Stimulated activated CD4-positive, alpha-beta T cell treated with anti-CD3 and anti-CD28 coated beads, Interleukin-1b, Interleukin-23, amount 100 ng/mL, for 24 hours (primary cell): ENCODE measurements at regions not wholly inside any gene's neighbourhood (a gene's known extent, or its start where the extent isn't known, plus 50 kb on each side); places are given as distances from the start of the nearest gene placed in this dataset.

Experiments used
- DNase-seq, 4 experiments: peaks; one replicate each; pipeline ENCODE4 v3.0.0-alpha.2; 2020; ENCODE audit warnings: low read depth in 4 of 4, low spot score in 1 of 4

GRCh38 chr11:33646629-33647028, 54.0 kb downstream of the C11orf91 start:
- no peak for DNase-seq

- DNase-seq: no peak
These were observed 54.5 kb downstream of the C11orf91 start for GRCh38 chr11:33646168-33646567.

- DNase-seq: no peak
These were observed 54.9 kb downstream of the C11orf91 start for GRCh38 chr11:33645686-33646085.

DNA sequence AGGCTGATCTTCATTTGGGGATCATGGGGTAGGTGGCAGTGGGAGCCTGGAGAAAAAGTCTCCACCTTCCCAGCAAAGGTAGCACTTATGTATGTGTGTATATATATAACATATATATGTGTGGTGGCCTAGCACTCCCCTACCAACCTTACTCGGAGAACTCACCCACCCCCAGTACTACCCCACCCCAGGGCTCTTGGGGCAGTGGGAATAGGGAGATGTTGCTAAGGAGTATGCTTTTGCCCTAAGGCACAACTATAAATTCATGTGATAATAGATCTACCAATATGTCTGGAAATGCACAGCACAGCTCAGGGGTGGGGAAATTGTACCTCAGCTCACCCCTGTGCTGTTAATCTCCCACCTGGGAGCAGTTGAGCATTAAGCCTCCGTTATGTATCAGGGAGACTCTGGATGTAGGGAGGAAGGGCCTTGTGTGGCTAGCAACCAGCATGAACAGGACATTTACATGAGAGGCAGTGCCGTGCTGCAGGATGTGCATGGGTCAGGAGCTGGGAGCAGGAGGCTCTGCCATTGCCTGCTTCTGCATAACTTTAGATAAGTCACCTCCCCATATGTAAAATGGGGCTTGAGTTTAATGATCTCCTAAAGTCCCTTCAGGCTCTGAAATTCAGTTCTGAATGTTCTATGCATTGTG, 57.3 kb downstream of the C11orf91 start:
- no peak for DNase-seq

DNA sequence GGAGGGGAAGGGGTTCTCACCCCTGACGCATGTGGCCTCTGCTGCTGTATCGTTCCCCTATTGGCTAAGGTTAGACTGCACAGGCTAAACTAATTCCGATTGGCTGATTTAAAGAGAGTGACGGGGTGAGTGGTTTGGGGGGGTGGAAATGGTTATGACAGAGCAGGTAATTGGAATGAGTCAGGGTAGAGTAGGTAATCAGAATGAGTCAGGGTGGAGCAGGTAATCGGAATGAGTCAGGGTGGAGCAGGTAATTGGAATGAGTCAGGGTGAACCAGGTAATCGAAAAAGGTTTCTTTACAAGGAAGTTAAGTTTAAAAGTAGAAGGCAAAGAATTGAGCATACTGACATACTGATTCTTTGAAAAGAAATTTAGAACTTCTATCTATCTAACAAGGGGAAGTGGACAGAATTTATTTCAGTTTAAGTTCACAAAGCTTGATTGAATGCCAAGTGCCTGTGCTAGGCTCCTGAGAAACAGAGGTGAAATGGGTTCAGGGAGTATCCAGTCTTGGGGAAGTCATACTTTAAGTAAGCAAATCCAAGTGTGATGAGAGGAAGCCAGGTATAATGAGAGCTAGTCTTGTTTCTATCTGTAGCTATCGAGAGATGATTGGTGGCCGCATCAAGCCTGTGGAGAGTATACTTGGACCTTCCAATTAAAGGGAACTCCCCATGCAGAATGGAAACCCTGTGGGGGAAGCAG, 58.0 kb downstream of the C11orf91 start:
- no peak for DNase-seq

- no peak for DNase-seq
These were observed 59.8 kb downstream of the C11orf91 start for GRCh38 chr11:33640730-33641371.

- DNase-seq: no peak
These were observed 62.0 kb downstream of the C11orf91 start for GRCh38 chr11:33638608-33639007.

- DNase-seq: no peak
These were observed 64.5 kb downstream of the C11orf91 start for GRCh38 chr11:33636104-33636503.

DNA sequence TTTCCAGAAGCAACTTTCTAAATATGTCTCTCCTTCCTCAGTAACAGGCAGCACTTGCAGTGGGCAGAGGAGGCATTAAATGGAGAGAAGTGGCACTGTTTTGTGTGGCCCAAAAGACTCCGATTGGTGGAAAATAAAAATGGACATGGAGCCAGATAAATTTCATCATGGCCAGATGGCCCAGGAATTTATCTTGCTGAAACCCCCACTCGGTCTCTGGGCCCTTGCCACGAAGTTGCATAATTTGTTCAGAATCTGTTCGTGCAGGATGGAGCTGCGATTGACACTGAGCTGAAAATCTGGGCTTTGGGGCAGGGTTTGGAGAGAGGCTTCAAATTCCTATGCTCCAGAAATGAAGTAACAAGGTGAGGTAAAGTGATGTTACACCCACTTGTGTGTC, 65.5 kb downstream of the C11orf91 start:
- DNase-seq: no peak

GRCh38 chr11:33634291-33634834, 66.3 kb downstream of the C11orf91 start:
- no peak for DNase-seq

DNA sequence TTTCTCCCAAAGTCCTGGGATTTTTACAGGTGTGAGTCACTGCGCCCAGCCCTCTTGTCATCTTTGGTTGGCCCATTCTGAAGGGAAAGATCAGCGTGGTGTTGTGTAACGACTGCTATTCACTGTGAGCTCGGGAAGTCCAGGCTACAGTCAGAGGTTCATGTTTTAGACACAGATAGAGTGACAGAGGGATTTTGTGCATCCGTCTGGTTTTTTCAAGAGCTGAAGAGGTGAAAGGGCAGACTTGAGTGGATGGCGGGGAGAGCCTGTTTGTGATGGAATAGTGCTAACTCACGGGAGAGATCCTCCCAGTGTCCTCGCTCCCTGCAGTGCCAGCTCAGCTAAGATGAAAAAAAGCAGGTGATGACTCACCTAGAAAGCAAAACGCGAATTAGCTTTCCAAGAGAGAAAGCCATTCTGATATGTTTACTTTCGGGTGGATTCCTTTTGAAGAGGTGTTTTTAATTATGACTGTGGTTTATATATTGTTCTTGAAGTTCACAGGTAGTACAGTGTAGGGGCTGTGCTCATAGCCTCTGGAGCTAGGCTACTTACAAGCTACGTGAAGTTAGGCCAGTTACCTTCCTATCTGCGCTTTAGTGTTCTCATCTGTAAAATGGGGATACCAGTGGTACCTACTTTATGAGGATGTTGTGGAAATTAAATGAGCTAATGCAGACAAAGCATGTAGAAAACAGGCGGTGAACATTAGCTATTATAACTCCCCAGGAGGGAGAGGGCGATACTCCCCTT, 67.2 kb downstream of the C11orf91 start:
- no peak for DNase-seq

DNA sequence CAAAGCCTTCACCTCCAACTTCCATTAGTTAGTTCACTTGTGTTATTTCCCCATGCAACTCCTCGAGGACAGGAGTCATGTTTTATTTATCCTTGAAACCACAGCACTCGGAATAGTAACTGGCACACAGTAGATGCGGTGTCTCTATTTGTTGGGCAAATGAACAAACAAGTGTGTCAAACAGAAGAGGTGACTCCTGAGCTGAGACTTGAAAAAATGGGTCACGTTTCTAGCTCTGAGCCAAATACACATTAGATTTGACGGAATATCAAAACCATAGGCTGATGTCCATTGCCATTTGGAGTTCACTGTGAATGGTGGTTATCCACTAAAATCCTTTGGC, 68.9 kb downstream of the C11orf91 start:
- DNase-seq: no peak

DNA sequence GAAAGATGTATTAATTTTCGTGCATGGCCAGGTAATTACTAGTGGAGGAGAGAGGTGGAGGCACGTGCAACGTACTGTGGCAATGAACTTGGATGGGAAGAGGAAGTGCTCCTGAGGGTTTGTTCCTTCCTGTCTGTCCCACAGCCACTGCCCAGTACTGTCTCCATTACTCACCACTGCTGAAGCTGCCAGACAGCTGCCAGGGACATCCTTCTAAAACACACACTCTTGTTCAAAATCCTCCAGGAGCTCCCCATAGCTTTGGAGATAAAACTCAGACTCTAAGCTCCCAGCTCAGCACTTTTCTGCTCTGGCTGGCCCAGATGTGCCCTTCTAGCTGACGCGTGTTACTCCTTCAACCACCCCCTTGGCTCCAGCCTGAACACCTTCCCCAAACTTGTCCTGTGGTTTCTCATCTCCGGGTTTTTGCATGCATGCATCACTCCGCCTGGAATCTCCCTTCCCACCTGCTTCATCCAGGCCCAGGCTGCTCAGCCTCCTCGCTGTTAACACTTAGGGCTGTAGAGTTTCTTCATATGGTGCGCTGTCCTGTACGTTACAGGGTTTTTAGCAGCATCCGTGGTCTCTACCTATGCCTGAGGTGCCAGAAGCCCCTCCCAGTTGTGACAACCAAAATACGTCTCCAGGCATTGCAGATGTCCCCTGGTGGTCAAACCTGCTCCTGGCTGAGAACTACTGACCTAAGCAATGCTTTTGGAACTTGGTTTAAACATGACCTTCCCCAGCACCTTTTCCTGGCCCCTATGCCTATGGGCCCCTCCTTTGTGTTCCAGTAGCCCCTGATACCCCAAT, 69.5 kb downstream of the C11orf91 start:
- DNase-seq: no peak

GRCh38 chr11:33624083-33624482, 76.5 kb downstream of the C11orf91 start:
- no peak for DNase-seq

DNA sequence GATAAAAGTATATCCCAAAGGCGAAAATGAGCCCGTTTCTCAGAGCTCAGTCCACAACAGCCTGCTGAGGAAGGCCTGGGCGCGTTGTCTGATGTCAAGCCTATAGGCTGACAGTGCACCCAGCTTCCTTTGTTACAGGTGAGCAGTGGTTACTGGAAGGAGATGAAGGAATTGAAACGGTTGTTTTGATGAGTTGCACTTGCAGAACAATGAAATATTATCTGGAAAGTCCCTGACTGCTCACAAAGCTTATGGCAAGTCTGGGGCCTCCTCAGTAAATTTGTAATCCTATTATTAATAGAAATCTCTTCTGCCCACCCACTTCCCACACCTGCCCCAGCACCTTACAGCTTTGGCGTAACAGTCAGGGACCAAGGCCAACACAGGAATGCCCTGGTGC, 77.8 kb downstream of the C11orf91 start:
- no peak for DNase-seq

GRCh38 chr11:33622186-33622585, 78.4 kb downstream of the C11orf91 start:
- DNase-seq: no peak

GRCh38 chr11:33620423-33621171, 80.0 kb downstream of the C11orf91 start:
- no peak for DNase-seq

DNA sequence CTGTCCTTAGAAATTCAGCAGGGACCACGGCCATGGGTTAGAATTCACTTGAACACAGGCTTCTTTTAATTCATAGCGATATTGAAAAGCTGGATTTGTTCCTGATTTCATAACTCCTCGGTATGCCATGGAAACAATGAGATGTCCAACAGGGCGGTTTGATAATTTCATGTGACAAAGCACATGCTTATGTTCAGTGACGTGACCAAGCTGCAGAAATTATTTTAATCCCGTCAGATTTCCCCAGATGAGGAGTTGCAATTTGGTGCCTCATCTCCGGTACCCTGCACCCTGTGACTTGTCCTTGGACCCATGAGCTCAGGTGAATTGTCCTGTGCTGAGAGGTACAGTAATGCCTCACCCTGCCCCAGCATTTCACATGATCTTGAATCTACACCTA, 81.7 kb downstream of the C11orf91 start:
- DNase-seq: no peak

- DNase-seq: no peak
These were observed 82.3 kb downstream of the C11orf91 start for GRCh38 chr11:33618351-33618710.
